ENCODE measurements at regions not wholly inside any gene's neighbourhood (a gene's known extent, or its start where the extent isn't known, plus 50 kb on each side); places are given as distances from the start of the nearest gene placed in this dataset.
"Not testable (repeated sequence)": the region's sequence is repeated elsewhere in the genome, so short reads cannot be mapped to it uniquely, and the experiment has no call there.

GRCh38 chr5:56382896-56383295 lies 149.8 kb upstream of the ANKRD55 start:
- no peak for TF ChIP-seq SPI1 (IDR thresholded peaks at IDR 0.05; ENCODE audit: low read depth, low read length)
- TF ChIP-seq TAF1 (IDR thresholded peaks at IDR 0.05; ENCODE audit: low read depth, low read length): no peak
- TF ChIP-seq POLR2A (IDR thresholded peaks at IDR 0.05; ENCODE audit: low read depth, low read length): no peak
- TF ChIP-seq POU2F2 (IDR thresholded peaks at IDR 0.05; ENCODE audit: low read depth, low read length): no peak
- TF ChIP-seq POLR2AphosphoS5 (IDR thresholded peaks at IDR 0.05; ENCODE audit: low read depth, low read length): no peak
- no peak for TF ChIP-seq PAX5 (IDR thresholded peaks at IDR 0.05; ENCODE audit: insufficient read depth, low read length, severe bottlenecking)
- FAIRE-seq: no peak
- DNase-seq (ENCODE audit: insufficient read length, low spot score): no peak

DNA sequence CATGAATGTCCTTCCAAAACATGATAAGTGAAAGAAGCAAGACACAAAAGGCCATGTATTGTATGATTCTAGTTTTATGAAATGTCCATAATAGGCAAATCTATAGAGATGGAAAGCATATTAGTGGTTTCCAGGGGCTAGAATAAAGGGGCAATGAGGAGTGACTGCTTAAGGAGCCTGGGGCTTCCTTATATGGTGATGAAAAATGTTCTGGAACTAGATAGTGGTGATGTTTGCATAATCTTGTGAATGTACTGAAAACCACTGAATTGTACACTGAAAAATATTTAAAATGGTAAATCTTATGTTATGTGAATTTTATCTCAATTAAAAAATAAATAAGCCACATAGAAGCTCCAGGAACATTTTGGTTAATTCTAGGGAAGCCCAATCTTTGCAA lies 144.4 kb upstream of the ANKRD55 start:
- no peak for FAIRE-seq
- no peak for DNase-seq (ENCODE audit: insufficient read length, low spot score)
- TF ChIP-seq PAX5 (IDR thresholded peaks at IDR 0.05; ENCODE audit: insufficient read depth, low read length, severe bottlenecking) (no peak), SPI1 (IDR thresholded peaks at IDR 0.05; ENCODE audit: low read depth, low read length) (no peak), TAF1 (IDR thresholded peaks at IDR 0.05; ENCODE audit: low read depth, low read length) (no peak), POU2F2 (IDR thresholded peaks at IDR 0.05; ENCODE audit: low read depth, low read length) (no peak), POLR2AphosphoS5 (IDR thresholded peaks at IDR 0.05; ENCODE audit: low read depth, low read length) (no peak), POLR2A (IDR thresholded peaks at IDR 0.05; ENCODE audit: low read depth, low read length) (no peak)

DNA sequence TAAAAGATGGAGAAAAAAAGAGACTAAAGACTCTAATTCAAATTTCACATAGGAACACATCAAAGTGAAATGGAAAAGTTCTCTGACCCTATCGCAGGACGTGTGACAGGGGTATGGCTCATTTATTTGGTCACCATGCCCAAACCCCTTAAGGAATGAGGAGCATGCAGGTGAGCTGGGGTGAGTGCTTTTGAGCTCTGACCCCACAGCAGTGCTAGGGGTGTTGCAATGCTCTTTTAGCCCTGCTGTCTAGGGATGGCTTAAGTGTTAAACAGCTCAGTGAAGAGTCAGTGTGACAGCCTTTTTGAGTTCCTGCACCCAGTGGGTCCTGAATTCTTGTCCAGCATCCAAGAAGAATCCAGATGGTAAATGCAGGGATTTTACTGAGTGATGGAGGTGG lies 143.0 kb upstream of the ANKRD55 start:
- no peak for FAIRE-seq

DNA sequence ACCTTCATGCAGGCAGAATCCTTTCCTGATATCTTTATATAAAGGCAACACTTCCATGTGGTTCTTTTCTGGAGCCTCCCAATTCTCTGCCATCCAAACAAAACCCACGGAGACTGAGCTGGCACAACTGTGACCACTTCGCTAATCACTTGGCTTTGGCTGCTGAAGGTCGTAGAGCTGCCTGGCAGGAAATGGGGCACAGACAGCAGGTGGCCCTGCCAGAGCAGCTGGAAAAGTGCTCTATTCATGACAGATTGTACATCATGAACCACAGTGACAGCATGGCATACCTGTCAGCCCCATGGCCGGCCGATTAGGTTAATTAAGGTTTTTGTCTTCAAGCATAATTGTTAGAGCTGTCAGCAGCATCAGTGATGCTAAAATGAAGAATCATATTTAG lies 141.9 kb upstream of the ANKRD55 start:
- FAIRE-seq (no peak), DNase-seq (ENCODE audit: insufficient read length, low spot score) (no peak)
- TF ChIP-seq PAX5 (IDR thresholded peaks at IDR 0.05; ENCODE audit: insufficient read depth, low read length, severe bottlenecking) (no peak), TAF1 (IDR thresholded peaks at IDR 0.05; ENCODE audit: low read depth, low read length) (no peak), SPI1 (IDR thresholded peaks at IDR 0.05; ENCODE audit: low read depth, low read length) (no peak), POU2F2 (IDR thresholded peaks at IDR 0.05; ENCODE audit: low read depth, low read length) (no peak)

More for the DNA sequence above, 143.0 kb upstream of the ANKRD55 start:
- DNase-seq (ENCODE audit: insufficient read length, low spot score): no peak
- no peak for TF ChIP-seq POLR2AphosphoS5 (IDR thresholded peaks at IDR 0.05; ENCODE audit: low read depth, low read length)
- TF ChIP-seq TAF1 (IDR thresholded peaks at IDR 0.05; ENCODE audit: low read depth, low read length): no peak
- TF ChIP-seq PAX5 (IDR thresholded peaks at IDR 0.05; ENCODE audit: insufficient read depth, low read length, severe bottlenecking): no peak
- no peak for TF ChIP-seq POLR2A (IDR thresholded peaks at IDR 0.05; ENCODE audit: low read depth, low read length)
- TF ChIP-seq POU2F2 (IDR thresholded peaks at IDR 0.05; ENCODE audit: low read depth, low read length): no peak
- no peak for TF ChIP-seq SPI1 (IDR thresholded peaks at IDR 0.05; ENCODE audit: low read depth, low read length)

DNA sequence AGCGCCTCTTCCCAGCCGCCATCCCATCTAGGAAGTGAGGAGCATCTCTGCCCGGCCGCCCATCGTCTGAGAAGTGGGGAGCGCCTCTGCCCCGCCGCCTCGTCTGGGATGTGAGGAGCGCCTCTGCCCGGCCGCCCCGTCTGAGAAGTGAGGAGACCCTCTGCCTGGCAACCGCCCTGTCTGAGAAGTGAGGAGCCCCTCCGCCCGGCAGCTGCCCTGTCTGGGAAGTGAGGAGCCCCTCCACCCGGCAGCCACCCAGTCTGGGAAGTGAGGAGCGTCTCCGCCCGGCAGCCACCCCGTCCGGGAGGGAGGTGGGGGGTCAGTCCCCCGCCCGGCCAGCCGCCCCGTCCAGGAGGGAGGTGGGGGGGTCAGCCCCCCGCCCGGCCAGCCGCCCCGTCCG lies 139.4 kb upstream of the ANKRD55 start:
- FAIRE-seq; DNase-seq (ENCODE audit: insufficient read length, low spot score): not testable (repeated sequence)

GRCh38 chr5:56369361-56369811 lies 136.3 kb upstream of the ANKRD55 start:
- no peak for TF ChIP-seq POU2F2 (IDR thresholded peaks at IDR 0.05; ENCODE audit: low read depth, low read length)
- TF ChIP-seq POLR2AphosphoS5 (IDR thresholded peaks at IDR 0.05; ENCODE audit: low read depth, low read length): no peak
- no peak for FAIRE-seq
- DNase-seq (ENCODE audit: insufficient read length, low spot score): no peak

GRCh38 chr5:56367748-56368147 lies 134.6 kb upstream of the ANKRD55 start:
- no peak for TF ChIP-seq POU2F2 (IDR thresholded peaks at IDR 0.05; ENCODE audit: low read depth, low read length)
- TF ChIP-seq POLR2A (IDR thresholded peaks at IDR 0.05; ENCODE audit: low read depth, low read length): no peak
- TF ChIP-seq PAX5 (IDR thresholded peaks at IDR 0.05; ENCODE audit: insufficient read depth, low read length, severe bottlenecking): no peak
- no peak for TF ChIP-seq SPI1 (IDR thresholded peaks at IDR 0.05; ENCODE audit: low read depth, low read length)
- TF ChIP-seq POLR2AphosphoS5 (IDR thresholded peaks at IDR 0.05; ENCODE audit: low read depth, low read length): no peak
- no peak for TF ChIP-seq TAF1 (IDR thresholded peaks at IDR 0.05; ENCODE audit: low read depth, low read length)
- FAIRE-seq (no peak), DNase-seq (ENCODE audit: insufficient read length, low spot score) (no peak)

DNA sequence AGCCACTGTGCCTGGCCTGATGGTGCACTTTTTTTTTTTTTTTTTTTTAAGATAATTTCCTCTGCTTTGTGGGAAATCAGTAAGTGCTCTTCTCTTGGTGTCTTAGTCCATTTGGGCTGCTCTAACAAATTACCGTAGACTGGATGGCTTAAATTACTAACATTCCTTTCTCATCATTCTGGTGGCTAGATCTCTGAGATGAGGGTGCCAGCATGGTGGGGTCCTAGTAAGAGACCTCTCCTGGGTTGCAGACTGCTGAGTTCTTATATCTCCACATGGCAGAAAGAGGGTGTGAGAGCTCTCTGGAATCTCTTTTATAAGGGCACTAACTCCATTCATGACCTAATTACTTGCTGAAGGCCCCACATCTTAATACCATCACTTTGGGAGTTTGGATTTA lies 133.9 kb upstream of the ANKRD55 start:
- FAIRE-seq (no peak), DNase-seq (ENCODE audit: insufficient read length, low spot score) (no peak)
- TF ChIP-seq POLR2AphosphoS5 (IDR thresholded peaks at IDR 0.05; ENCODE audit: low read depth, low read length) (no peak), TAF1 (IDR thresholded peaks at IDR 0.05; ENCODE audit: low read depth, low read length) (no peak), PAX5 (IDR thresholded peaks at IDR 0.05; ENCODE audit: insufficient read depth, low read length, severe bottlenecking) (no peak), POU2F2 (IDR thresholded peaks at IDR 0.05; ENCODE audit: low read depth, low read length) (no peak), SPI1 (IDR thresholded peaks at IDR 0.05; ENCODE audit: low read depth, low read length) (no peak)

DNA sequence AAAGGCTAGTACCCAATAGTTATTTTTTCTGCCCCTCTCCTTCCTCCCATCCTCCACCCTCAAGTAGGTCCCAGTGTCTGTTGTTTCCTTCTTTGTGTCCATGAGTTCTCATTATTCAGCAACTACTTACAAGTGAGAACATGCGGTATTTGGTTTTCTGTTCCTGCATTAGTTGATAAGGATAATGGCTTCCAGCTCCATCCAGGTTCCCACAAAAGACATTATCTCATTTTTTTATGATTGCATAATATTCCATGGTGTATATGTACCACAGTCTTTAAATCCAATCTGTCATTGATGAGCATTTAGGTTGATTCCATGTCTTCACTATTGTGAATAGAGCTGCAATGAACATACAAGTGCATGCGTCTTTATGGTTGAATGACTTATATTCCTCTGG lies 128.3 kb upstream of the ANKRD55 start:
- TF ChIP-seq POLR2A (IDR thresholded peaks at IDR 0.05; ENCODE audit: low read depth, low read length) (no peak), TAF1 (IDR thresholded peaks at IDR 0.05; ENCODE audit: low read depth, low read length) (no peak), POLR2AphosphoS5 (IDR thresholded peaks at IDR 0.05; ENCODE audit: low read depth, low read length) (no peak), POU2F2 (IDR thresholded peaks at IDR 0.05; ENCODE audit: low read depth, low read length) (no peak), PAX5 (IDR thresholded peaks at IDR 0.05; ENCODE audit: insufficient read depth, low read length, severe bottlenecking) (no peak), SPI1 (IDR thresholded peaks at IDR 0.05; ENCODE audit: low read depth, low read length) (no peak)
- DNase-seq (ENCODE audit: insufficient read length, low spot score): no peak
- no peak for FAIRE-seq

DNA sequence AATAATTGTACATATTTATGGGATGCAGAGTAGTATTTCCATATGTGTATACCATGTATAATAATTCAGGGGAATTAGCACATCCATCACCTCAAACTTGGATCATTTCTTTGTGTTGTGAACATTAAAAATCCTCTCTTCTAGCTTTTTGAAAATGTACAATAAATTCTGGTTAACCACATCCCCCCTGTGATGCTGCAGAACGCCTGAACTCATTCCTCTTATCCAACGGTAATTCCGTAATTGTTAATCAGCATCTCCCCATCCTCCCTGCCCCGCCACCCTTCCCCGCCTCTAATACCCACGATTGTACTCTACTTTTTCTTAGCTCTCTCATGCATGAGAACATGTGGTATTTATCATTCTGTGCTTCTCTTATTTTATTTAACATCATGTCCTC lies 127.7 kb upstream of the ANKRD55 start:
- TF ChIP-seq TAF1 (IDR thresholded peaks at IDR 0.05; ENCODE audit: low read depth, low read length) (no peak), PAX5 (IDR thresholded peaks at IDR 0.05; ENCODE audit: insufficient read depth, low read length, severe bottlenecking) (no peak), POU2F2 (IDR thresholded peaks at IDR 0.05; ENCODE audit: low read depth, low read length) (no peak), SPI1 (IDR thresholded peaks at IDR 0.05; ENCODE audit: low read depth, low read length) (no peak), POLR2A (IDR thresholded peaks at IDR 0.05; ENCODE audit: low read depth, low read length) (no peak), POLR2AphosphoS5 (IDR thresholded peaks at IDR 0.05; ENCODE audit: low read depth, low read length) (no peak)
- DNase-seq (ENCODE audit: insufficient read length, low spot score) (no peak), FAIRE-seq (no peak)

Data from GM12891 (cell line).